Gastrocnemius medialis (tissue), 4 donors: ENCODE measurements at regions not wholly inside any gene's neighbourhood (a gene's known extent, or its start where the extent isn't known, plus 50 kb on each side); places are given as distances from the start of the nearest gene placed in this dataset.

Experiments
- POLR2A ChIP-seq, 2 donors: fragments of 450-650 bp; IDR thresholded peaks; one replicate each; pipeline ENCODE4 v1.6.1; 2017; ENCODE audit warnings: antibody characterized with exemption in 2 of 2, mild to moderate bottlenecking in 2 of 2, moderate library complexity in 2 of 2
- TF ChIP-seq, protein P1 (sequence below), 5 experiments: fragments of 450-650 bp in 3 of 5; fragments of 200-600 bp in 2 of 5; sonication (generic) in 2 of 5; IDR thresholded peaks in 4 of 5; conservative IDR thresholded peaks in 1 of 5; 1 replicate in 4 of 5; 2 replicates in 1 of 5; pipeline ENCODE4 v1.5.1; 2016 to 2019; ENCODE audit warnings: antibody characterized with exemption in 5 of 5, mild to moderate bottlenecking in 3 of 5, moderate library complexity in 3 of 5

- TF ChIP-seq, protein P1, sequence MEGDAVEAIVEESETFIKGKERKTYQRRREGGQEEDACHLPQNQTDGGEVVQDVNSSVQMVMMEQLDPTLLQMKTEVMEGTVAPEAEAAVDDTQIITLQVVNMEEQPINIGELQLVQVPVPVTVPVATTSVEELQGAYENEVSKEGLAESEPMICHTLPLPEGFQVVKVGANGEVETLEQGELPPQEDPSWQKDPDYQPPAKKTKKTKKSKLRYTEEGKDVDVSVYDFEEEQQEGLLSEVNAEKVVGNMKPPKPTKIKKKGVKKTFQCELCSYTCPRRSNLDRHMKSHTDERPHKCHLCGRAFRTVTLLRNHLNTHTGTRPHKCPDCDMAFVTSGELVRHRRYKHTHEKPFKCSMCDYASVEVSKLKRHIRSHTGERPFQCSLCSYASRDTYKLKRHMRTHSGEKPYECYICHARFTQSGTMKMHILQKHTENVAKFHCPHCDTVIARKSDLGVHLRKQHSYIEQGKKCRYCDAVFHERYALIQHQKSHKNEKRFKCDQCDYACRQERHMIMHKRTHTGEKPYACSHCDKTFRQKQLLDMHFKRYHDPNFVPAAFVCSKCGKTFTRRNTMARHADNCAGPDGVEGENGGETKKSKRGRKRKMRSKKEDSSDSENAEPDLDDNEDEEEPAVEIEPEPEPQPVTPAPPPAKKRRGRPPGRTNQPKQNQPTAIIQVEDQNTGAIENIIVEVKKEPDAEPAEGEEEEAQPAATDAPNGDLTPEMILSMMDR (IDR thresholded peaks at IDR 0.05 in 4 of 5, conservative IDR thresholded peaks at IDR 0.05 in 1 of 5), result no peak
- no peak for TF ChIP-seq POLR2A (IDR thresholded peaks at IDR 0.05)
Observed at GRCh38 chr16:65769776-65770438, 596.6 kb upstream of the CDH5 start.
